ENCODE measurements at regions not wholly inside any gene's neighbourhood (a gene's known extent, or its start where the extent isn't known, plus 50 kb on each side); places are given as distances from the start of the nearest gene placed in this dataset.

DNA sequence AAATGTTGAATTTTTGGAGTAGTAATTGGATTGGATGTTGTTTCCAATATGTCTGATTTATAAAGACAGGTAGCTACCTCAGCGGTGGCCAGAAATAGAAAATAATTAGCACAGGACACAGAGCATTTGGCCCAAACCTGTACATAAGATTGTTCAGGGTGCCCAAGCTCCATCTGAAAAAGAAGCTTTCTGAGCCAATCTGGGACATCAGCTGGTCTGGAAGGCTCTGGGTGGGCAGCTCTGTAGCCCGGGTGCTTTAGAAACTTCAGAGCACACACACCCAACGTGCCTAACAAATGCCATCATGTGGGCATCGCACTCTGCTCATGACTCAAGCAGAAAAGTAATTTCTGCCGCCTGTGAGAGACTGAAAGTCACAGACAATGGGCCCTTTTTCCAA lies 460.7 kb downstream of the ICE1 start:
- Histone ChIP-seq H3K27me3 (no peaks in the 10 kb centered on the region), H3K9me3 (no peaks in the 10 kb centered on the region), H3K4me1 (no peaks in the 10 kb centered on the region), H3K36me3 (no peaks in the 10 kb centered on the region), H3K4me3 (no peak overlapping the region), H3K27ac (no peak overlapping the region)
- no peak for DNase-seq
- no peak for TF ChIP-seq POLR2A (IDR thresholded peaks at IDR 0.05)
- TF ChIP-seq, protein P1, sequence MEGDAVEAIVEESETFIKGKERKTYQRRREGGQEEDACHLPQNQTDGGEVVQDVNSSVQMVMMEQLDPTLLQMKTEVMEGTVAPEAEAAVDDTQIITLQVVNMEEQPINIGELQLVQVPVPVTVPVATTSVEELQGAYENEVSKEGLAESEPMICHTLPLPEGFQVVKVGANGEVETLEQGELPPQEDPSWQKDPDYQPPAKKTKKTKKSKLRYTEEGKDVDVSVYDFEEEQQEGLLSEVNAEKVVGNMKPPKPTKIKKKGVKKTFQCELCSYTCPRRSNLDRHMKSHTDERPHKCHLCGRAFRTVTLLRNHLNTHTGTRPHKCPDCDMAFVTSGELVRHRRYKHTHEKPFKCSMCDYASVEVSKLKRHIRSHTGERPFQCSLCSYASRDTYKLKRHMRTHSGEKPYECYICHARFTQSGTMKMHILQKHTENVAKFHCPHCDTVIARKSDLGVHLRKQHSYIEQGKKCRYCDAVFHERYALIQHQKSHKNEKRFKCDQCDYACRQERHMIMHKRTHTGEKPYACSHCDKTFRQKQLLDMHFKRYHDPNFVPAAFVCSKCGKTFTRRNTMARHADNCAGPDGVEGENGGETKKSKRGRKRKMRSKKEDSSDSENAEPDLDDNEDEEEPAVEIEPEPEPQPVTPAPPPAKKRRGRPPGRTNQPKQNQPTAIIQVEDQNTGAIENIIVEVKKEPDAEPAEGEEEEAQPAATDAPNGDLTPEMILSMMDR (IDR thresholded peaks at IDR 0.05), result no peak

- Histone ChIP-seq H3K27ac (no peak overlapping the region), H3K4me1 (no peaks in the 10 kb centered on the region), H3K36me3 (no peaks in the 10 kb centered on the region), H3K27me3 (no peaks in the 10 kb centered on the region), H3K4me3 (no peak overlapping the region), H3K9me3 (no peaks in the 10 kb centered on the region)
- no peak for DNase-seq
- TF ChIP-seq, protein P1 (IDR thresholded peaks at IDR 0.05), result no peak
- no peak for TF ChIP-seq POLR2A (IDR thresholded peaks at IDR 0.05)
Measured at GRCh38 chr5:5882706-5883105, 460.2 kb downstream of the ICE1 start.

GRCh38 chr5:5881294-5881693 lies 458.8 kb downstream of the ICE1 start:
- Histone ChIP-seq H3K27me3 (no peaks in the 10 kb centered on the region), H3K27ac (no peak overlapping the region), H3K36me3 (no peaks in the 10 kb centered on the region), H3K9me3 (no peaks in the 10 kb centered on the region), H3K4me3 (no peak overlapping the region), H3K4me1 (no peaks in the 10 kb centered on the region)
- DNase-seq, result peak in 2 of 3 donors; percentile 31 to 52
- TF ChIP-seq, protein P1 (IDR thresholded peaks at IDR 0.05), result no peak
- TF ChIP-seq POLR2A (IDR thresholded peaks at IDR 0.05), result no peak

DNA sequence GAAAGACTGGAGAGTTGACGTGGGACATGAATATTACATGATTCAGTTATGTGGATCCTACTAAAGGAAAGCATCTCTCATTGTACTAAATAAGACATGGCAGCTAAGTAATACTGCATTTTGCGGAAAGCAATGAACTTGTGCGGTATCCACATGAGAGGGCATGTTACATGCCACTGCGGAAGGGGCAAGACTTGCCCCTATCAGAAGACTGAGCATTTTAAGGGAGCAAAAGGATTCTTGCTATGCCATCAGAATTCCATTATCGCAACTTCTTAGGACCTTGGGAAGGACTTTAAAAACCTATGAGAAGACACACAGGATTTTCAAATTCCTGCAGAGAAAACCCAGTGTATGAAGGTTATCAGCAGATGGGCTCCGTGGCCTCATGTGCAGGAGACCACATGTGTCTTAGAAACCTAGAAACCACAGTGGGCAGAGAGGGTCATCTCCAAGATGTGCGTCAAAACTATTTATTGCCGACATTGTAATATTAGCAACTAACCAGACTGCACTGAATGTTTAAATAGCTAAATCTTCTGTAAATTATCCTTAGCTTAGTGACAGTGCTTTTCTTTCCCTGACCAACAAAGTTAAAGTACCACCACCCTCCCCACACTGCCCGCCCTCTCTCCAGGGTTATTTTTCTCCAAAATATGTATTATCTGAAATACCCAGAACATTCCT lies 457.7 kb downstream of the ICE1 start:
- H3K4me1 ChIP-seq, result no peaks in the 10 kb centered on the region
- no peaks in the 10 kb centered on the region for H3K9me3 ChIP-seq
- H3K27ac ChIP-seq, result no peak overlapping the region
- no peaks in the 10 kb centered on the region for H3K27me3 ChIP-seq
- DNase-seq, result no peak
- TF ChIP-seq, protein P1 (IDR thresholded peaks at IDR 0.05), result no peak
- TF ChIP-seq POLR2A (IDR thresholded peaks at IDR 0.05), result no peak
- H3K36me3 ChIP-seq, result no peaks in the 10 kb centered on the region
- no peak overlapping the region for H3K4me3 ChIP-seq

DNA sequence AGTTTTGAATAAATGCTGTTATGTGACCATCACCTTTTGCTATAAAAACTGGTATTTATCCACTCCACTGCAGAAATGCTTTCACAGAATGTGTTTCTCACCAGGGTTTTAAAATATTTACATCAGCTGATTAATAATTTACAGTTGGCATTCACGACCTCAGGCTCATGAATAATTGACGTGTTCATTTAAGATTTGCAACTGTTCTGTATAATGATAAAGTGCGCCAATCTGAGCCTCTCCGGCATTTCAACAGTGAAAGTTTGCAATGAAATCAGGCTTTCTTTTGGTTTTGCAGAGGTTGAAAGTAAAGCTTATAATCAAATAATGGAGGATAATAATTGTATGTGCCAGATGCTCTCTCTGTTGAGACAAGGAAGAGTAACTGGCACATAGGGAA lies 434.9 kb downstream of the ICE1 start:
- H3K27me3 ChIP-seq, result no peaks in the 10 kb centered on the region
- DNase-seq, result no peak
- no peaks in the 10 kb centered on the region for H3K4me1 ChIP-seq
- no peak overlapping the region for H3K27ac ChIP-seq
- H3K4me3 ChIP-seq, result no peak overlapping the region
- H3K36me3 ChIP-seq, result no peaks in the 10 kb centered on the region
- H3K9me3 ChIP-seq, result no peaks in the 10 kb centered on the region
- TF ChIP-seq POLR2A (IDR thresholded peaks at IDR 0.05), result no peak
- TF ChIP-seq, protein P1 (IDR thresholded peaks at IDR 0.05), result no peak

DNA sequence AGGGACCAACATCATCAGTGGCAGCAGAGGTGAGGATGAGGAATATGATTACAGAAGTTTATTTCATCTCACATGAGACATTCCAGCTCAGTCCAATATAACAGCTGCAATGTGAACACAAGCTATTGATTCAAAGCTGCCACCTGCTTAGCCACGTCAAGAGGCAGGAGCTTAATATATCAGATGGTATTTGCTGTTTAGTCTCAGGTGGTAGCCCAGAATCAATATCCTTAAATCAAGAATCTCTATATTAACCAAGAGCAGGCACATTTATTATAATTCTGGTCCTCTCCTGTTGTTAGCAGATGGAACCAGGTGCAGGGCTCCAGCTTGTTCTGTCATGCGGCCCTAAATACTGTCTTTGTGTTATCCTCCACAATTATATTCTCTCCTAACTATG lies 431.6 kb downstream of the ICE1 start:
- H3K9me3 ChIP-seq, result no peaks in the 10 kb centered on the region
- no peaks in the 10 kb centered on the region for H3K36me3 ChIP-seq
- no peaks in the 10 kb centered on the region for H3K27me3 ChIP-seq
- H3K4me1 ChIP-seq, result no peaks in the 10 kb centered on the region
- DNase-seq, result no peak
- TF ChIP-seq POLR2A (IDR thresholded peaks at IDR 0.05), result no peak
- TF ChIP-seq, protein P1 (IDR thresholded peaks at IDR 0.05), result no peak
- no peak overlapping the region for H3K4me3 ChIP-seq
- no peak overlapping the region for H3K27ac ChIP-seq

All from Peyer's patch (tissue), 4 donors.